PC-9 (cell line): ENCODE measurements at regions not wholly inside any gene's neighbourhood (a gene's known extent, or its start where the extent isn't known, plus 50 kb on each side); places are given as distances from the start of the nearest gene placed in this dataset.

Experiments used
- CTCF ChIP-seq: fragments of 200-600 bp; sonication (generic); conservative IDR thresholded peaks from 2 replicates; pipeline ENCODE4 v1.6.1; 2017; ENCODE audit warnings: mixed run types, antibody characterized with exemption, mild to moderate bottlenecking, moderate library complexity
- EZH2 ChIP-seq: fragments of 200-600 bp; sonication (generic); IDR thresholded peaks from 2 replicates; pipeline ENCODE4 v1.8.0; 2017; ENCODE audit warnings: antibody characterized with exemption, low read depth

- TF ChIP-seq EZH2, result no peak
- TF ChIP-seq CTCF, result no peak
Observed at GRCh38 chr12:58487678-58488161, 432.6 kb downstream of the LRIG3 start.
